HCT116 (cell line): ENCODE measurements at regions not wholly inside any gene's neighbourhood (a gene's known extent, or its start where the extent isn't known, plus 50 kb on each side); places are given as distances from the start of the nearest gene placed in this dataset.

ENCODE experiments used
- ATAC-seq: fragments of 200-7000 bp; cut with Tn5 transposase; 2 replicates; pipeline ENCODE4 v1.9.1; 2020; ENCODE audit warnings: mild to moderate bottlenecking, moderate library complexity
- BruUV-seq: library from RNA; stranded (reverse); fragments of 400-500 nt; replicated peaks from 2 replicates; lab custom pipeline; 2021; lab: Mats Ljungman, UMichigan
- CTCF ChIA-PET: fragments of 300-600 bp; sonication (Branson Sonifier 250); formaldehyde crosslinking; loops from one replicate; lab custom pipeline; 2021; ENCODE audit warnings: antibody characterized with exemption; lab: Charles Lee
- POLR2A ChIA-PET: fragments of 300-600, 350-600 bp; sonication (Branson Sonifier 250); formaldehyde crosslinking; loops from one replicate; lab custom pipeline; 2021; ENCODE audit warnings: antibody characterized with exemption; lab: Charles Lee
- RAD21 ChIA-PET, 2 experiments: fragments of 300-600 bp; sonication (Branson Sonifier 250); formaldehyde crosslinking; loops; one replicate each; lab custom pipeline; 2023; ENCODE audit warnings: low total read pairs in 2 of 2; ENCODE audit not compliant: uncharacterized antibody in 2 of 2, unreplicated experiment in 2 of 2, low non-redundant PET in 1 of 2; lab: Charles Lee
- DNase-seq: peaks from one replicate; pipeline ENCODE4 v3.0.0-alpha.2; 2010; ENCODE audit warnings: low read depth, low spot score
- H2AFZ ChIP-seq: fragments of 200-600 bp; shearing (Covaris generic), sonication (generic); 2 replicates; pipeline ENCODE4 v1.6.1; 2017; ENCODE audit warnings: low read depth, mixed run types, mixed read lengths, antibody characterized with exemption, low read length; ENCODE audit not compliant: poor library complexity, severe bottlenecking
- H3K27ac ChIP-seq: 2 replicates; pipeline ENCODE4 v1.5.1; 2012; ENCODE audit warnings: low read depth, low read length
- H3K27me3 ChIP-seq: fragments of 200-600 bp; sonication (generic); 2 replicates; pipeline ENCODE4 v1.6.1; 2016; ENCODE audit warnings: mixed run types, low read length, mixed read lengths; ENCODE audit not compliant: insufficient read depth
- H3K36me3 ChIP-seq, 2 experiments: fragments of 200-500 bp in 1 of 2; fragments of 200-600 bp in 1 of 2; sonication (Bioruptor generic) in 1 of 2; sonication (generic) in 1 of 2; 2 replicates each; pipeline versions ENCODE4 v1.5.1 to v1.6.1; 2014 to 2016; ENCODE audit warnings: low read length in 2 of 2, inconsistent platforms in 1 of 2, mixed read lengths in 1 of 2, mixed run types in 1 of 2; ENCODE audit not compliant: insufficient read depth in 2 of 2, control insufficient read depth in 1 of 2
- H3K4me1 ChIP-seq, 2 experiments: fragments of 200-600 bp in 1 of 2; sonication (generic) in 1 of 2; 2 replicates each; pipeline versions ENCODE4 v1.5.1 to v1.6.1; 2012 to 2017; ENCODE audit warnings: low read length in 2 of 2, inconsistent platforms in 1 of 2, mild to moderate bottlenecking in 1 of 2, mixed read lengths in 1 of 2, mixed run types in 1 of 2, moderate library complexity in 1 of 2; ENCODE audit not compliant: insufficient read depth in 2 of 2, control insufficient read depth in 1 of 2
- H3K4me2 ChIP-seq: fragments of 200-600 bp; sonication (generic); 2 replicates; pipeline ENCODE4 v1.6.1; 2017; ENCODE audit warnings: mixed run types, low read length, mixed read lengths
- H3K4me3 ChIP-seq, 2 experiments: fragments of 200-600 bp in 1 of 2; sonication (generic) in 1 of 2; replicated peaks in 1 of 2; 2 replicates each; pipeline ENCODE4 v1.5.1; 2011 to 2016; ENCODE audit warnings: low read length in 2 of 2, control low read depth in 1 of 2, low read depth in 1 of 2, mild to moderate bottlenecking in 1 of 2, mixed read lengths in 1 of 2, mixed run types in 1 of 2
- H3K79me2 ChIP-seq: fragments of 200-600 bp; sonication (generic); 2 replicates; pipeline ENCODE4 v1.6.1; 2017; ENCODE audit warnings: mild to moderate bottlenecking, mixed run types, low read length, moderate library complexity, mixed read lengths; ENCODE audit not compliant: insufficient read depth
- H3K9ac ChIP-seq: fragments of 200-600 bp; sonication (generic); 2 replicates; pipeline ENCODE4 v1.6.1; 2016; ENCODE audit warnings: low read length, mixed read lengths
- H3K9me2 ChIP-seq: fragments of 200-600 bp; sonication (generic), shearing (Covaris generic); 2 replicates; pipeline ENCODE4 v1.6.1; 2017; ENCODE audit warnings: mixed run types, mild to moderate bottlenecking, moderate library complexity; ENCODE audit not compliant: insufficient read depth
- H3K9me3 ChIP-seq, 2 experiments: fragments of 200-500 bp in 1 of 2; fragments of 200-600 bp in 1 of 2; sonication (Bioruptor generic) in 1 of 2; sonication (generic) in 1 of 2; 2 replicates each; pipeline ENCODE4 v1.6.1; 2014 to 2017; ENCODE audit warnings: low read length in 2 of 2, mixed read lengths in 2 of 2, inconsistent platforms in 1 of 2, low read depth in 1 of 2, mild to moderate bottlenecking in 1 of 2, mixed run types in 1 of 2, moderate library complexity in 1 of 2; ENCODE audit not compliant: control insufficient read depth in 1 of 2, insufficient read depth in 1 of 2
- H4K20me1 ChIP-seq: fragments of 200-600 bp; sonication (generic), shearing (Covaris generic); 2 replicates; pipeline ENCODE4 v1.6.1; 2017; ENCODE audit warnings: mixed run types, mild to moderate bottlenecking, moderate library complexity; ENCODE audit not compliant: insufficient read depth
- CBX3 ChIP-seq: IDR thresholded peaks from 2 replicates; pipeline ENCODE4 v1.6.1; 2012; ENCODE audit warnings: low read depth
- CEBPB ChIP-seq: IDR thresholded peaks from 2 replicates; pipeline ENCODE4 v1.6.1; 2012; ENCODE audit warnings: low read depth
- CTCF ChIP-seq, 3 experiments: fragments of 200-600 bp in 1 of 3; sonication (generic) in 1 of 3; IDR thresholded peaks in 2 of 3; conservative IDR thresholded peaks in 1 of 3; 2 replicates each; pipeline ENCODE4 v1.5.1; 2012 to 2017; ENCODE audit warnings: low read depth in 2 of 3, low read length in 2 of 3, antibody characterized with exemption in 1 of 3, borderline replicate concordance in 1 of 3, control low read depth in 1 of 3, mild to moderate bottlenecking in 1 of 3, mixed read lengths in 1 of 3, mixed run types in 1 of 3, moderate library complexity in 1 of 3; ENCODE audit not compliant: insufficient read depth in 1 of 3
- EGR1 ChIP-seq: IDR thresholded peaks from 2 replicates; pipeline ENCODE4 v1.6.1; 2012; ENCODE audit warnings: low read depth
- ELF1 ChIP-seq: IDR thresholded peaks from 2 replicates; pipeline ENCODE4 v1.6.1; 2012; ENCODE audit warnings: low read depth, borderline replicate concordance
- EZH2 ChIP-seq: fragments of 200-600 bp; sonication (generic); IDR thresholded peaks from 2 replicates; pipeline ENCODE4 v1.6.1; 2017; ENCODE audit warnings: antibody characterized with exemption, mixed run types
- EZH2phosphoT487 ChIP-seq: fragments of 200-600 bp; IDR thresholded peaks from 2 replicates; pipeline ENCODE4 v1.6.1; 2018; ENCODE audit warnings: antibody characterized with exemption, borderline replicate concordance
- FOSL1 ChIP-seq: IDR thresholded peaks from 2 replicates; pipeline ENCODE4 v1.6.1; 2012; ENCODE audit warnings: low read depth
- JUND ChIP-seq: IDR thresholded peaks from 2 replicates; pipeline ENCODE4 v1.6.1; 2012
- MAX ChIP-seq: IDR thresholded peaks from 2 replicates; pipeline ENCODE4 v1.6.1; 2012
- POLR2A ChIP-seq: IDR thresholded peaks from 2 replicates; pipeline ENCODE4 v1.7.0; 2011; ENCODE audit warnings: borderline replicate concordance; ENCODE audit not compliant: insufficient read depth, insufficient read length; ENCODE audit errors: extremely low read depth
- RAD21 ChIP-seq: IDR thresholded peaks from 2 replicates; pipeline ENCODE4 v1.6.1; 2012; ENCODE audit warnings: low read depth, mild to moderate bottlenecking
- REST ChIP-seq: IDR thresholded peaks from 2 replicates; pipeline ENCODE4 v1.6.1; 2012; ENCODE audit warnings: low read depth
- SIN3A ChIP-seq: IDR thresholded peaks from 2 replicates; pipeline ENCODE4 v1.6.1; 2012; ENCODE audit warnings: low read depth
- SP1 ChIP-seq: IDR thresholded peaks from 2 replicates; pipeline ENCODE4 v1.6.1; 2012; ENCODE audit warnings: low read depth
- SRF ChIP-seq: IDR thresholded peaks from 2 replicates; pipeline ENCODE4 v1.6.1; 2012; ENCODE audit warnings: low read depth
- TCF7L2 ChIP-seq: IDR thresholded peaks from 2 replicates; pipeline ENCODE4 v1.7.0; 2011; ENCODE audit warnings: borderline replicate concordance, inconsistent platforms; ENCODE audit not compliant: insufficient read depth, insufficient read length; ENCODE audit errors: extremely low read depth
- YY1 ChIP-seq: IDR thresholded peaks from 2 replicates; pipeline ENCODE4 v1.6.1; 2011; ENCODE audit warnings: low read length, low read depth, moderate library complexity, mild to moderate bottlenecking; ENCODE audit not compliant: insufficient replicate concordance; ENCODE audit errors: extremely low read depth
- ZBTB33 ChIP-seq: IDR thresholded peaks from 2 replicates; pipeline ENCODE4 v1.6.1; 2011; ENCODE audit warnings: mild to moderate bottlenecking, low read length, moderate library complexity; ENCODE audit not compliant: insufficient replicate concordance; ENCODE audit errors: extremely low read depth
- ZFX ChIP-seq: fragments of 450-650 bp; IDR thresholded peaks from 2 replicates; pipeline ENCODE4 v1.6.1; 2017
- intact Hi-C: fragments of 100-400 bp; cut with micrococcal nuclease; formaldehyde crosslinking; loops from 2 replicates; pipeline ENCODE4 v1.10.0; 2022

DNA sequence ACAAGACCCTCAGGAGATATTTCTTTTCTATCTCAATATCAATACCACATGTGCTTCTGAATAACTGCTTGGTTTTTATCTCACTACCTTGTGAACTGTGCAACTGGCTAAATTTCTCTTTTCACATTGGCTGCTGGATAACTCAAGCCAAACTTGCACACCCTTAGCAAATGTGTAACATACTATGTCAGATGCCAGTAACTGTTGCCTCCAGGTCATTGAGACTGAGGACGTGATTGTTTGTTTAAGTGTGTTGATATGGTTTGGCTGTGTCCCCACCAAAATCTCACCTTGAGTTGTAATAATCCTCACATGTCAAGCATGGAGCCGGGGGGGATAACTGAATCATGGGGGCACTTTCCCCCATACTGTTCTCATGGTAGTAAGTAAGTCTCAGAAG, 90.2 kb upstream of the LIN7C start:
- POLR2A ChIA-PET = no interaction called here
- RAD21 ChIA-PET = no interaction called here

More for the DNA sequence above, 90.2 kb upstream of the LIN7C start:
- BruUV-seq = no TSS peak
- no peaks in the 10 kb centered on the region for H3K4me1 ChIP-seq
- no peaks in the 10 kb centered on the region for H4K20me1 ChIP-seq
- H3K9me3 ChIP-seq = no peaks in the 10 kb centered on the region
- intact Hi-C loops = no loop called here
- H3K79me2 ChIP-seq = no peaks in the 10 kb centered on the region
- TF ChIP-seq YY1 (no peak), CTCF (IDR thresholded peaks at IDR 0.05 in 2 of 3, conservative IDR thresholded peaks at IDR 0.05 in 1 of 3; ENCODE audit: borderline replicate concordance in 1 of 3, insufficient read depth in 1 of 3, low read depth in 2 of 3, low read length in 2 of 3) (no peak), SIN3A (no peak), MAX (no peak), REST (no peak), RAD21 (no peak), CBX3 (no peak), EZH2phosphoT487 (no peak), FOSL1 (no peak), EZH2 (no peak), EGR1 (no peak), JUND (no peak), SRF (no peak), ZBTB33 (no peak), POLR2A (no peak), SP1 (no peak), ELF1 (no peak), TCF7L2 (no peak), CEBPB (no peak), ZFX (no peak)
- no peaks in the 10 kb centered on the region for H3K36me3 ChIP-seq
- H3K4me3 ChIP-seq = no peak overlapping the region
- H3K27me3 ChIP-seq = no peaks in the 10 kb centered on the region
- no peaks in the 10 kb centered on the region for H3K9me2 ChIP-seq
- CTCF ChIA-PET = no interaction called here
- H2AFZ ChIP-seq = no peak overlapping the region
- no peak for ATAC-seq
- no peak overlapping the region for H3K27ac ChIP-seq
- H3K9ac ChIP-seq = no peak overlapping the region
- DNase-seq = no peak
- H3K4me2 ChIP-seq = no peak overlapping the region
